Fibroblast of pulmonary artery (primary cell): ENCODE measurements at regions not wholly inside any gene's neighbourhood (a gene's known extent, or its start where the extent isn't known, plus 50 kb on each side); places are given as distances from the start of the nearest gene placed in this dataset.

Experiments
- DNase-seq: peaks from one replicate; pipeline ENCODE4 v3.0.0-alpha.2; 2010; ENCODE audit warnings: low read depth
- H3K4me3 ChIP-seq: replicated peaks from 2 replicates; pipeline ENCODE4 v1.5.1; 2011; ENCODE audit warnings: low read depth, mild to moderate bottlenecking, control low read depth, low read length, moderate library complexity
- CTCF ChIP-seq: IDR thresholded peaks from 2 replicates; pipeline ENCODE4 v1.5.1; 2011; ENCODE audit warnings: mild to moderate bottlenecking, control low read depth, low read length, inconsistent platforms; ENCODE audit errors: missing control alignments

DNA sequence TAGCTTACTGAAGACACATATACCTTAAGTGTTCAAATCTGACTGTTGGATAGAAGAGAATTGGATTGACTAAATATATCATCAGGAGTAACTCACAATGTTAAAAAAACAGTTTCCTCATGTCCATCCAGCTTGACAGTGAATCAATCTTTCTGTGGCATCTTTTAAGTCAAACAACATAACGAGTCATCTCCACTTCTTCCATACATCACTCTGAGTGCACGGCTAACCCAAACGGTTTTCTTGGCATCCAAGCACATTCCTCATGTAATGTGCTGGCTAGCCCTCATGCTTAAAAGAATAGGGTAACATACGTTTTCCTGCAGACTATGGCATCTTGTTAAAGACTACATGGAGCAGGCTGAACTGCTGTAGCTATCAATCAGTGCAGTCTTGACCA, 291.5 kb upstream of the TRPC7 start:
- TF ChIP-seq CTCF = no peak
- H3K4me3 ChIP-seq = no peak overlapping the region
- peak; percentile 18 for DNase-seq

DNA sequence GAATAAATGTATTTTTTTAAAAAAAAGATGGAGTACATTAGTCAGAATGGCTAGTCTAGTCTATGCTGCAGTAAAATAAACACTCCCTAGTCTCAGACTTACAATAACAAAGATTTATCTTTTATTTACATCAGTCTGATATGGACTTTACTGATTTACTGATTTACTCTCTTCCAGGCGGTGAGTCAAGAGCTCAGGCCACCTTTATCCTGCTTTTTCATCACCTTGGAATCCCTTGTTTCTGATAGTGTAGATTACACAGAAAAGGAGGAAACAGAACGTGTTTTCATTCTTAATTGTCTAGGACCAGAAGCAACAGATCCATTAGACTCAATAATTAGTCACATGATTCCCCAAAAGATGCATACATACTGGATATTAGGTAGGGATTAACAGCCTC, 290.1 kb upstream of the TRPC7 start:
- DNase-seq = no peak
- TF ChIP-seq CTCF = no peak
- no peak overlapping the region for H3K4me3 ChIP-seq

DNA sequence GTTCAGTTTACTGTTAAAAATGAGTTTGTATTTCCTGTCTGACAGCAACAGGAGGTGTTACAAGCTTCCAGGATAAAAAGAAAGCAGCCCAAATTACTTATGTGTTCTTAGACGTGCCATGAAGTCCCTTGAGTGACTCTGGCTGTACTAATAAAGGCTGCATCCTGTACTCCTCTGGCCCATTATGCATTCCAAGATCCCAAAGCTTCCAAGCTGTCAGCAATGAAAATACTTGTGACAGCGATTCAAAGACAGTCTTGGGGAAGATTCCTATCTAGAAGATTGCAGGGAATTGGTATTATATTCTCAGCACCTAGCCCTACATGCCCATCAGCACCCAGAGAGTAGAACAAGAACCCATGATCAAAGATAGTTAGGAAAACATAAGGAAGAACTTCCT, 281.6 kb upstream of the TRPC7 start:
- DNase-seq = no peak
- no peak for TF ChIP-seq CTCF

GRCh38 chr5:136642976-136643375, 277.6 kb upstream of the TRPC7 start:
- no peak for TF ChIP-seq CTCF
- no peak overlapping the region for H3K4me3 ChIP-seq
- DNase-seq = no peak

More for the DNA sequence above, 281.6 kb upstream of the TRPC7 start:
- no peak overlapping the region for H3K4me3 ChIP-seq

- TF ChIP-seq CTCF = no peak
- no peak for DNase-seq
- H3K4me3 ChIP-seq = no peak overlapping the region
Measured at GRCh38 chr5:136639616-136640015, 274.3 kb upstream of the TRPC7 start.

GRCh38 chr5:136638084-136638483, 272.7 kb upstream of the TRPC7 start:
- no peak for DNase-seq
- no peak for TF ChIP-seq CTCF
- H3K4me3 ChIP-seq = no peak overlapping the region

DNA sequence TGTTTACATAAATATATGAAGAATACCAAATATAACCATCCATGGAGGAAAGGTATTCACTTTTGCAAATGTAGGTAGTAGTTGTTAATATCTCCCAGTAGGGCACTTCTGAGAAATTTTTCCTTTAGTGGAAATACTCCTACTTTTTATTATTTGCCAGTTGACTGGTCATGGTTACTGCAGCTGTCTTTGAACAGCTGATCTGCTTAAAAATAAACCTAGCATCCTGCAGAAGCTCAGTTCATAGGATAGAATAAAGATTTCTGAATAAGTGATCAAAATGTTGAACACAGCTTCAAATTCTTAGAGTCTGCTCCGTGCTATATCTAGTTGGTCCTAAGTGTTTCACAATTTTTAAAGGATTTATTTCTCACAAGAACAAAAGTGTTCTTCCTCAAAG, 270.7 kb upstream of the TRPC7 start:
- H3K4me3 ChIP-seq = no peak overlapping the region
- no peak for DNase-seq
- TF ChIP-seq CTCF = no peak
